Uterus (tissue), 2 donors: ENCODE measurements at regions not wholly inside any gene's neighbourhood (a gene's known extent, or its start where the extent isn't known, plus 50 kb on each side); places are given as distances from the start of the nearest gene placed in this dataset.

ENCODE experiments used
- POLR2A ChIP-seq, 2 donors: fragments of 450-650 bp; IDR thresholded peaks; one replicate each; pipeline ENCODE4 v1.6.1; 2016; ENCODE audit warnings: antibody characterized with exemption in 2 of 2, mild to moderate bottlenecking in 1 of 2, moderate library complexity in 1 of 2
- TF ChIP-seq, protein P1 (sequence below), 4 experiments: fragments of 200-600 bp in 2 of 4; fragments of 450-650 bp in 2 of 4; sonication (generic) in 2 of 4; IDR thresholded peaks; one replicate each; pipeline ENCODE4 v1.5.1; 2016 to 2019; ENCODE audit warnings: antibody characterized with exemption in 4 of 4, mild to moderate bottlenecking in 2 of 4, moderate library complexity in 1 of 4

GRCh38 chr6:164478426-164478825 lies 831.0 kb downstream of the C6orf118 start:
- TF ChIP-seq, protein P1, sequence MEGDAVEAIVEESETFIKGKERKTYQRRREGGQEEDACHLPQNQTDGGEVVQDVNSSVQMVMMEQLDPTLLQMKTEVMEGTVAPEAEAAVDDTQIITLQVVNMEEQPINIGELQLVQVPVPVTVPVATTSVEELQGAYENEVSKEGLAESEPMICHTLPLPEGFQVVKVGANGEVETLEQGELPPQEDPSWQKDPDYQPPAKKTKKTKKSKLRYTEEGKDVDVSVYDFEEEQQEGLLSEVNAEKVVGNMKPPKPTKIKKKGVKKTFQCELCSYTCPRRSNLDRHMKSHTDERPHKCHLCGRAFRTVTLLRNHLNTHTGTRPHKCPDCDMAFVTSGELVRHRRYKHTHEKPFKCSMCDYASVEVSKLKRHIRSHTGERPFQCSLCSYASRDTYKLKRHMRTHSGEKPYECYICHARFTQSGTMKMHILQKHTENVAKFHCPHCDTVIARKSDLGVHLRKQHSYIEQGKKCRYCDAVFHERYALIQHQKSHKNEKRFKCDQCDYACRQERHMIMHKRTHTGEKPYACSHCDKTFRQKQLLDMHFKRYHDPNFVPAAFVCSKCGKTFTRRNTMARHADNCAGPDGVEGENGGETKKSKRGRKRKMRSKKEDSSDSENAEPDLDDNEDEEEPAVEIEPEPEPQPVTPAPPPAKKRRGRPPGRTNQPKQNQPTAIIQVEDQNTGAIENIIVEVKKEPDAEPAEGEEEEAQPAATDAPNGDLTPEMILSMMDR (IDR thresholded peaks at IDR 0.05): no peak
- no peak for TF ChIP-seq POLR2A (IDR thresholded peaks at IDR 0.05)
